IMR-90 (cell line): ENCODE measurements at regions not wholly inside any gene's neighbourhood (a gene's known extent, or its start where the extent isn't known, plus 50 kb on each side); places are given as distances from the start of the nearest gene placed in this dataset.

Experiments
- ATAC-seq: fragments of 200-7000 bp; cut with Tn5 transposase; 2 replicates; pipeline ENCODE4 v1.9.1; 2020; ENCODE audit warnings: low read depth, mild to moderate bottlenecking, moderate library complexity
- BruUV-seq: library from RNA; stranded (reverse); fragments of 400-500 nt; replicated peaks from 2 replicates; lab custom pipeline; 2021; lab: Mats Ljungman, UMichigan
- CTCF ChIA-PET: fragments of 300-600 bp; formaldehyde crosslinking; extraction: SDS; loops from one replicate; lab custom pipeline; 2021; ENCODE audit warnings: antibody characterized with exemption; lab: Yijun Ruan, JAX
- POLR2A ChIA-PET: fragments of 300-600 bp; sonication (Branson Sonifier 250); formaldehyde crosslinking; loops from one replicate; lab custom pipeline; 2022; ENCODE audit warnings: antibody characterized with exemption; ENCODE audit not compliant: unreplicated experiment; lab: Charles Lee
- DNase-seq: peaks from one replicate; pipeline ENCODE4 v3.0.0; 2013
- H2AFZ ChIP-seq: replicated peaks from 2 replicates; pipeline ENCODE3; 2013; ENCODE audit warnings: low read length, mild to moderate bottlenecking; ENCODE audit not compliant: poor library complexity
- H2AK5ac ChIP-seq: 2 replicates; pipeline ENCODE4 v1.6.1; 2013; ENCODE audit warnings: low read depth, low read length, inconsistent platforms
- H2AK9ac ChIP-seq: replicated peaks from 2 replicates; pipeline ENCODE3; 2013; ENCODE audit warnings: mild to moderate bottlenecking, low read depth, low read length, moderate library complexity; ENCODE audit not compliant: poor library complexity
- H2BK120ac ChIP-seq: 2 replicates; pipeline ENCODE4 v1.6.1; 2013; ENCODE audit warnings: low read depth, low read length, inconsistent platforms
- H2BK15ac ChIP-seq: 3 replicates; pipeline ENCODE4 v1.6.1; 2013; ENCODE audit warnings: low read depth, low read length, inconsistent platforms
- H2BK20ac ChIP-seq: 2 replicates; pipeline ENCODE4 v1.6.1; 2013; ENCODE audit warnings: low read depth, mild to moderate bottlenecking, inconsistent platforms, low read length, moderate library complexity
- H2BK5ac ChIP-seq: 2 replicates; pipeline ENCODE4 v1.6.1; 2013; ENCODE audit warnings: mild to moderate bottlenecking, low read depth, low read length, inconsistent platforms; ENCODE audit not compliant: poor library complexity, severe bottlenecking
- H3K14ac ChIP-seq: replicated peaks from 2 replicates; pipeline ENCODE4 v1.6.1; 2013; ENCODE audit warnings: low read depth, low read length, inconsistent platforms
- H3K18ac ChIP-seq: 2 replicates; pipeline ENCODE4 v1.6.1; 2013; ENCODE audit warnings: low read depth, low read length, control low read depth
- H3K23ac ChIP-seq: 2 replicates; pipeline ENCODE4 v1.6.1; 2013; ENCODE audit warnings: low read depth, low read length, inconsistent platforms
- H3K27ac ChIP-seq: 2 replicates; pipeline ENCODE4 v1.5.1; 2013; ENCODE audit warnings: mild to moderate bottlenecking, control low read depth, low read length; ENCODE audit not compliant: insufficient read depth
- H3K27me3 ChIP-seq: 2 replicates; pipeline ENCODE4 v1.6.1; 2013; ENCODE audit warnings: low read length; ENCODE audit not compliant: control insufficient read depth, insufficient read depth
- H3K36me3 ChIP-seq: 2 replicates; pipeline ENCODE4 v1.6.1; 2013; ENCODE audit warnings: low read length, mixed read lengths; ENCODE audit not compliant: control insufficient read depth, insufficient read depth
- H3K4ac ChIP-seq: 2 replicates; pipeline ENCODE4 v1.6.1; 2013; ENCODE audit warnings: low read depth, low read length, inconsistent platforms
- H3K4me1 ChIP-seq: 2 replicates; pipeline ENCODE4 v1.6.1; 2013; ENCODE audit warnings: low read length, mixed read lengths; ENCODE audit not compliant: control insufficient read depth, insufficient read depth
- H3K4me2 ChIP-seq: 2 replicates; pipeline ENCODE4 v1.6.1; 2013; ENCODE audit warnings: low read depth, mild to moderate bottlenecking, control low read depth, low read length, moderate library complexity
- H3K4me3 ChIP-seq: 2 replicates; pipeline ENCODE4 v1.5.1; 2013; ENCODE audit warnings: low read depth, mild to moderate bottlenecking, control low read depth, low read length, moderate library complexity; ENCODE audit not compliant: insufficient read depth
- H3K56ac ChIP-seq: 2 replicates; pipeline ENCODE4 v1.6.1; 2013; ENCODE audit warnings: low read length, inconsistent platforms; ENCODE audit not compliant: insufficient read depth; ENCODE audit errors: extremely low read depth
- H3K79me1 ChIP-seq, 2 experiments: 2 replicates each; pipeline ENCODE4 v1.6.1; 2013; ENCODE audit warnings: low read length in 2 of 2, inconsistent platforms in 1 of 2, low read depth in 1 of 2
- H3K9ac ChIP-seq: 2 replicates; pipeline ENCODE4 v1.6.1; 2013; ENCODE audit warnings: low read depth, low read length, control low read depth
- H3K9me1 ChIP-seq: 2 replicates; pipeline ENCODE4 v1.6.1; 2013; ENCODE audit warnings: low read length, inconsistent platforms; ENCODE audit not compliant: insufficient read depth
- H3K9me3 ChIP-seq: 2 replicates; pipeline ENCODE4 v1.6.1; 2013; ENCODE audit warnings: low read length; ENCODE audit not compliant: control insufficient read depth, insufficient read depth
- H4K20me1 ChIP-seq: 2 replicates; pipeline ENCODE4 v1.6.1; 2013; ENCODE audit warnings: low read length, inconsistent platforms; ENCODE audit not compliant: insufficient read depth
- H4K5ac ChIP-seq: 2 replicates; pipeline ENCODE4 v1.6.1; 2013; ENCODE audit warnings: mild to moderate bottlenecking, low read depth, low read length, control low read depth
- H4K8ac ChIP-seq, 2 experiments: 2 replicates each; pipeline ENCODE4 v1.6.1; 2013; ENCODE audit warnings: low read depth in 2 of 2, low read length in 2 of 2, control low read depth in 1 of 2, inconsistent platforms in 1 of 2
- H4K91ac ChIP-seq: 2 replicates; pipeline ENCODE4 v1.6.1; 2013; ENCODE audit warnings: low read depth, low read length, inconsistent platforms; ENCODE audit not compliant: insufficient read depth
- FOS ChIP-seq: fragments of 150-350 bp; IDR thresholded peaks from 2 replicates; pipeline ENCODE4 v1.6.1; 2016; ENCODE audit warnings: low read depth, low read length
- MAZ ChIP-seq: IDR thresholded peaks from 2 replicates; pipeline ENCODE4 v1.6.1; 2012; ENCODE audit warnings: low read depth, mild to moderate bottlenecking, low read length, improper control_type of control experiment, moderate library complexity, borderline replicate concordance
- POLR2A ChIP-seq: IDR thresholded peaks from 2 replicates; pipeline ENCODE4 v1.6.1; 2012; ENCODE audit warnings: mild to moderate bottlenecking, low read depth, low read length
- WGBS, 2 experiments: methylation state at CpG; one replicate each; pipeline versions ENCODE4 v1.1.5 to v1.1.7; 2013; ENCODE audit warnings: missing lambda C conversion rate in 2 of 2; ENCODE audit not compliant: insufficient read length in 1 of 2; ENCODE audit errors: extremely low coverage in 2 of 2; 5-methylcytosine and 5-hydroxymethylcytosine counted together
- dilution Hi-C: fragments of 300-500 bp; cut with HindIII; formaldehyde crosslinking; loops from one replicate; pipeline ENCODE4 v1.14.3; 2018; ENCODE audit warnings: low sequenced_read_pairs; ENCODE audit not compliant: unreplicated experiment
- in situ Hi-C: fragments of 300-500 bp; cut with MboI; formaldehyde crosslinking; loops from 3 replicates; pipeline ENCODE4 v1.14.3; 2019; ENCODE audit warnings: low sequenced_read_pairs, inconsistent platforms, mixed read lengths
- intact Hi-C: fragments of 100-400 bp; cut with micrococcal nuclease; formaldehyde crosslinking; loops from 2 replicates; pipeline ENCODE4 v1.10.0; 2022

- TF ChIP-seq MAZ (no peak), POLR2A (no peak), FOS (no peak)
- intact Hi-C loops = loop anchor here (10.0 kb wide), 1 partner anchor 582 kb away; no protein-coding TSS in a partner anchor
- Histone ChIP-seq H2BK120ac (no peak overlapping the region), H3K9me1 (no peaks in the 10 kb centered on the region), H3K4me2 (no peak overlapping the region), H3K4me3 (no peak overlapping the region), H4K91ac (no peak overlapping the region), H3K14ac (no peak overlapping the region), H4K20me1 (no peaks in the 10 kb centered on the region), H3K18ac (no peak overlapping the region), H3K27me3 (no peaks in the 10 kb centered on the region), H2AFZ (no peak overlapping the region), H3K27ac (no peak overlapping the region), H3K9me3 (no peaks in the 10 kb centered on the region), H2BK15ac (no peak overlapping the region), H2BK5ac (no peak overlapping the region), H2BK20ac (no peak overlapping the region), H2AK9ac (no peak overlapping the region), H3K23ac (no peak overlapping the region), H3K4ac (no peak overlapping the region), H2AK5ac (no peak overlapping the region), H3K4me1 (no peaks in the 10 kb centered on the region), H3K56ac (no peak overlapping the region), H4K5ac (no peak overlapping the region), H3K36me3 (no peaks in the 10 kb centered on the region), H4K8ac (no peak overlapping the region), H3K9ac (no peak overlapping the region), H3K79me1 (no peaks in the 10 kb centered on the region)
- CTCF ChIA-PET = no interaction called here
- POLR2A ChIA-PET = no interaction called here
- ATAC-seq = no peak
- in situ Hi-C loops = no loop called here
- no peak for DNase-seq
- no TSS peak for BruUV-seq
- dilution Hi-C loops = no loop called here
- WGBS, 2 experiments = no CpG with 5 or more reads among the region's 7 CpGs
These were observed 1797.9 kb upstream of the PIK3C3 start for GRCh38 chr18:40157120-40157519.
